Neutrophil (primary cell): ENCODE measurements at regions not wholly inside any gene's neighbourhood (a gene's known extent, or its start where the extent isn't known, plus 50 kb on each side); places are given as distances from the start of the nearest gene placed in this dataset.

Source experiments
- H3K27ac ChIP-seq: fragments of 200-600 bp; sonication (generic); 2 replicates; pipeline ENCODE4 v1.5.1; 2016; ENCODE audit warnings: mild to moderate bottlenecking, moderate library complexity
- H3K27me3 ChIP-seq: fragments of 200-600 bp; sonication (generic); 2 replicates; pipeline ENCODE4 v1.6.0; 2016; ENCODE audit warnings: mild to moderate bottlenecking
- H3K36me3 ChIP-seq: fragments of 200-600 bp; sonication (generic); 2 replicates; pipeline ENCODE4 v1.5.1; 2017
- H3K4me1 ChIP-seq, 2 experiments: fragments of 200-600 bp in 1 of 2; sonication (generic) in 1 of 2; 1 replicate in 1 of 2; 2 replicates in 1 of 2; pipeline versions ENCODE4 v1.5.1 to v1.6.1; 2013 to 2016; ENCODE audit warnings: low read depth in 1 of 2, low read length in 1 of 2, mild to moderate bottlenecking in 1 of 2, moderate library complexity in 1 of 2; ENCODE audit not compliant: control insufficient read depth in 1 of 2, insufficient read depth in 1 of 2
- H3K4me3 ChIP-seq, 2 experiments: fragments of 200-600 bp in 1 of 2; sonication (generic) in 1 of 2; 1 replicate in 1 of 2; 2 replicates in 1 of 2; pipeline ENCODE4 v1.5.1; 2013 to 2016; ENCODE audit warnings: low read depth in 1 of 2, low read length in 1 of 2, mild to moderate bottlenecking in 1 of 2, moderate library complexity in 1 of 2
- H3K9me3 ChIP-seq: fragments of 200-600 bp; sonication (generic); 2 replicates; pipeline ENCODE4 v1.5.1; 2016
- TF ChIP-seq, protein P1 (sequence below): fragments of 200-600 bp; sonication (generic); IDR thresholded peaks from 2 replicates; pipeline ENCODE4 v1.5.1; 2016; ENCODE audit warnings: antibody characterized with exemption

GRCh38 chr9:38251036-38251860 is 141.3 kb upstream of the ALDH1B1 start:
- Histone ChIP-seq H3K27me3 (no peaks in the 10 kb centered on the region), H3K36me3 (no peaks in the 10 kb centered on the region), H3K27ac (no peak overlapping the region), H3K4me3 (no peak overlapping the region), H3K4me1 (no peaks in the 10 kb centered on the region), H3K9me3 (no peaks in the 10 kb centered on the region)
- TF ChIP-seq, protein P1, sequence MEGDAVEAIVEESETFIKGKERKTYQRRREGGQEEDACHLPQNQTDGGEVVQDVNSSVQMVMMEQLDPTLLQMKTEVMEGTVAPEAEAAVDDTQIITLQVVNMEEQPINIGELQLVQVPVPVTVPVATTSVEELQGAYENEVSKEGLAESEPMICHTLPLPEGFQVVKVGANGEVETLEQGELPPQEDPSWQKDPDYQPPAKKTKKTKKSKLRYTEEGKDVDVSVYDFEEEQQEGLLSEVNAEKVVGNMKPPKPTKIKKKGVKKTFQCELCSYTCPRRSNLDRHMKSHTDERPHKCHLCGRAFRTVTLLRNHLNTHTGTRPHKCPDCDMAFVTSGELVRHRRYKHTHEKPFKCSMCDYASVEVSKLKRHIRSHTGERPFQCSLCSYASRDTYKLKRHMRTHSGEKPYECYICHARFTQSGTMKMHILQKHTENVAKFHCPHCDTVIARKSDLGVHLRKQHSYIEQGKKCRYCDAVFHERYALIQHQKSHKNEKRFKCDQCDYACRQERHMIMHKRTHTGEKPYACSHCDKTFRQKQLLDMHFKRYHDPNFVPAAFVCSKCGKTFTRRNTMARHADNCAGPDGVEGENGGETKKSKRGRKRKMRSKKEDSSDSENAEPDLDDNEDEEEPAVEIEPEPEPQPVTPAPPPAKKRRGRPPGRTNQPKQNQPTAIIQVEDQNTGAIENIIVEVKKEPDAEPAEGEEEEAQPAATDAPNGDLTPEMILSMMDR: no peak

DNA sequence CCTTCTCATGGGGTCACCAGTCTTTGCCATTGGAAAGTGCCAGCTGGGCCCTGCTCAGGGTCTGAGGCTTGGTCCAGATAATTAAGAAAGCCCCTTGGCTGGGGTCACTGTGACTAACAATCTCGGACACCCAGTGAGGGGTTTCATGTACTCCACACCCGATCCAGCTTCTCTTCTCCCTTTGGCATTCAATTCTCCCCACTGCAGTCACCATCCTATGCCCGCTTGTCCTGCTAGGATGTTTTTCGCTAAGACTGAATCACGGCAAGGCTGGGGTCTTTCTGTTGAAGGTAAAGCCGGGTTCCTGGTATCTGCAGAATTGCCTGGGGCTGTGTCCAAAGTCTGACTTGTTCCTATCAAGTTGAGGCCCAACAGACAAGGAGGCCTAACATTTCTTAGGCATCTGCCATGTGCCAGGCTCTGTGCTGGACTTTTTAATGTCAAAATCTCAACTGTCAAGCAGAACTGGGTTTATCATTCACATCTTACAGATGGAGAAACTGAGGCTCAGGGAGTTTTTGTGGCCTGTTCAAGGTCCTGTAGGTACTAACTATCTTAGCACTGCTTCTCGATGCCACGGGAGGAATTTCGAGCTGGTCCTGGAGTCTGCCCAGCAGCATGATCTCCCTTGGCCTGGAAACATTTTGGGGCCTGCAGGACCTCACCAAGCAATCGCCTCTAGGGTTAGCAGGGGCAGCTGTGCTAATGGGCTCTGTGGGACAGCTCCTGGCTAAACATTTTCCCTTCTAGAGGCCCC is 142.0 kb upstream of the ALDH1B1 start:
- TF ChIP-seq, protein P1: no peak
- Histone ChIP-seq H3K27me3 (no peaks in the 10 kb centered on the region), H3K4me3 (no peak overlapping the region), H3K9me3 (no peaks in the 10 kb centered on the region), H3K27ac (no peak overlapping the region), H3K4me1 (no peaks in the 10 kb centered on the region), H3K36me3 (no peaks in the 10 kb centered on the region)

DNA sequence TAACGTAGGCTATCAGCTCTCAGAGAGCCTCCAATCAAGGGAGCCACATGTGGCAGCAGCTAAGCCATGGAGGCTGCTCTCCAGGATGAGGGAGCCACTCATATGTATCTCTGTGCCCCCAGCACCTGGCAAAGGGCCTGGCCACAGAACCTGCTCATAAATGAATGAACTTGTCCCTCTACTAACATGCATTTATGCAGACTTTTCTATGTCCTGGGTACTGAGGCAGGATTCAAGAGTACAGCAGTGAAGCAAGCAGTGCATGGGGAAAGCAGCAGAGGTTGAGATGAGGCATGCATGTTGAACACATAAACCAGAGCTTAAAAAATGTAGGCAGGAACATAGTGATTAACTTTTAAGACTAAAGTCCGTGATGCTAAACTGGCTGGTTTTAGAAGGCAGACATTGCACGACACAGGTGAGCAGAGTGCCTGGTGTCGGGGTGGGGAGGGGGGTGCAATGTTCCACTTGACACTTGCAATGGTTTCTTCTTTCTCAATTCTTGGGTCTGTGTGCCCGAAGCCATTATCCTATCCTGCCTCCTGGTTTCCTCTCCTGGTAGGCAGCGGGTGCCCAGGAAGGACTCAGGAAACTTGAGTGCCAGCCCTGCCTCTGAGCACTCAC is 142.8 kb upstream of the ALDH1B1 start:
- no peaks in the 10 kb centered on the region for H3K9me3 ChIP-seq
- no peaks in the 10 kb centered on the region for H3K36me3 ChIP-seq
- no peaks in the 10 kb centered on the region for H3K4me1 ChIP-seq
- H3K27ac ChIP-seq: no peak overlapping the region
- H3K4me3 ChIP-seq: no peak overlapping the region
- H3K27me3 ChIP-seq: no peaks in the 10 kb centered on the region
- TF ChIP-seq, protein P1: no peak

DNA sequence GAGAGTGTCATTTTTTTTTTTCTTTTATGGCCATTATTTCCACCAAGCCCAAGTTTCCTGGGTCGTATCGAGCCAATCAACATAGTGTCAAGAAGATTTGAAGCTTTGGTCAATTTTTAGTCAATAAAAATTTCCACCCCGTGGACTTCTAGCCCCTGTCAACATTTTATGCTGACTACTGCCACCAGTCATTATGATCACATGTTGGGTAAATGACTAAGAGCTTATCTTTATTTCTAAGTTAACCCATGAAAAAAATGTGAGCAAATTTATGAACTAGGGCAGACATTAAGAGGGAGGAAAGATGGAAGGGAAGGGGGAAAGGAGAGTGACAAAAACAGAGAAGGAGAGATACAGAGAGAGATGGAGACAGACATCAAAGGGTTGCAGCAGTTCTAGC is 143.5 kb upstream of the ALDH1B1 start:
- Histone ChIP-seq H3K4me1 (no peaks in the 10 kb centered on the region), H3K27me3 (no peaks in the 10 kb centered on the region), H3K9me3 (no peaks in the 10 kb centered on the region), H3K36me3 (no peaks in the 10 kb centered on the region), H3K27ac (no peak overlapping the region), H3K4me3 (no peak overlapping the region)
- TF ChIP-seq, protein P1: no peak

GRCh38 chr9:38246833-38247232 is 145.7 kb upstream of the ALDH1B1 start:
- Histone ChIP-seq H3K9me3 (no peaks in the 10 kb centered on the region), H3K27ac (no peak overlapping the region), H3K36me3 (no peaks in the 10 kb centered on the region), H3K4me3 (no peak overlapping the region), H3K27me3 (no peaks in the 10 kb centered on the region), H3K4me1 (no peaks in the 10 kb centered on the region)
- TF ChIP-seq, protein P1: no peak
